ENCODE measurements at regions not wholly inside any gene's neighbourhood (a gene's known extent, or its start where the extent isn't known, plus 50 kb on each side); places are given as distances from the start of the nearest gene placed in this dataset.

DNA sequence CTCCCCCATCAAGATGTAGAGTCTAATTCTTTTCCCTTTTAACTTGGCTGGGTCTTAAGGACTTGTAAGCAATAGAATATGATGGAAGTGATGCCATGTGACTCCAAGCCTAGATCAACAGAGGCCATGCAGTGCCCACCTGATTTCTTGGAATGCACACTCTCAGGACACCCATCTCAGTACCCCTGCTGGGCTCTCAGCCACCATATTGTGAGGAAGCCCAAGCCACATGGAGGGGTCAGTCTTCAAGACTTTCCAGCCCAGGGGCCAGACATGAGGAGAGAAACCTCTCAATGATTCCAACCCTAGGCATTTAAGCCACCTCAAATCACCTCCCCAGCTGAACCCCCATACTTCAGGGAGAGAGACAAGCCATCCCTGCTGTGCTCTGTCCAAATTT is 62.2 kb upstream of the CARD11 start:
- no peak overlapping the region for H2BK120ac ChIP-seq (ENCODE audit: low read depth, low read length)
- H4K8ac ChIP-seq (ENCODE audit: low read length): no peak overlapping the region
- H4K91ac ChIP-seq (ENCODE audit: low read length): no peak overlapping the region
- H3K79me1 ChIP-seq (replicated peaks; ENCODE audit: low read length, poor library complexity, severe bottlenecking): no peaks in the 10 kb centered on the region
- H2AK5ac ChIP-seq (ENCODE audit: low read length, severe bottlenecking): no peak overlapping the region
- H2BK15ac ChIP-seq (ENCODE audit: low read depth, poor library complexity, severe bottlenecking): no peak overlapping the region
- no peak overlapping the region for H3K27ac ChIP-seq (ENCODE audit: low read length, poor library complexity, severe bottlenecking)
- no peak overlapping the region for H3K9ac ChIP-seq (ENCODE audit: low read length)
- no peak overlapping the region for H3K4me3 ChIP-seq (ENCODE audit: insufficient read depth in 1 of 2, low read depth in 1 of 2, low read length in 2 of 2)
- no peak overlapping the region for H3K4ac ChIP-seq (ENCODE audit: low read depth in 1 of 2, low read length in 2 of 2)
- H3K14ac ChIP-seq (ENCODE audit: low read length in 2 of 2): no peak overlapping the region
- H2AFZ ChIP-seq (ENCODE audit: low read depth, low read length): no peak overlapping the region
- no peak for DNase-seq
- H3K4me1 ChIP-seq (ENCODE audit: control insufficient read depth, insufficient read depth, low read depth, low read length): no peaks in the 10 kb centered on the region
- H2BK12ac ChIP-seq (ENCODE audit: low read length in 2 of 2): no peak overlapping the region
- peaks cover 9% of the 10 kb centered on the region for H3K9me3 ChIP-seq (ENCODE audit: control insufficient read depth, low read length)
- H2BK5ac ChIP-seq (ENCODE audit: low read depth, low read length, poor library complexity, severe bottlenecking): no peak overlapping the region
- peaks cover 4 to 21% of the 10 kb centered on the region in 2 experiments for H3K27me3 ChIP-seq (ENCODE audit: control insufficient read depth in 1 of 2, insufficient read depth in 1 of 2, low read length in 2 of 2)
- H3K18ac ChIP-seq (ENCODE audit: low read depth in 1 of 2, low read length in 2 of 2): no peak overlapping the region
- H3K36me3 ChIP-seq (ENCODE audit: control insufficient read depth in 1 of 2, insufficient read depth in 2 of 2, low read depth in 1 of 2, low read length in 2 of 2): no peaks in the 10 kb centered on the region
- peak overlapping the region in 1 of 2 experiments; percentile 42 for H3K23ac ChIP-seq (ENCODE audit: low read length in 2 of 2)
- H3K4me2 ChIP-seq (ENCODE audit: low read length, poor library complexity, severe bottlenecking): no peak overlapping the region

DNA sequence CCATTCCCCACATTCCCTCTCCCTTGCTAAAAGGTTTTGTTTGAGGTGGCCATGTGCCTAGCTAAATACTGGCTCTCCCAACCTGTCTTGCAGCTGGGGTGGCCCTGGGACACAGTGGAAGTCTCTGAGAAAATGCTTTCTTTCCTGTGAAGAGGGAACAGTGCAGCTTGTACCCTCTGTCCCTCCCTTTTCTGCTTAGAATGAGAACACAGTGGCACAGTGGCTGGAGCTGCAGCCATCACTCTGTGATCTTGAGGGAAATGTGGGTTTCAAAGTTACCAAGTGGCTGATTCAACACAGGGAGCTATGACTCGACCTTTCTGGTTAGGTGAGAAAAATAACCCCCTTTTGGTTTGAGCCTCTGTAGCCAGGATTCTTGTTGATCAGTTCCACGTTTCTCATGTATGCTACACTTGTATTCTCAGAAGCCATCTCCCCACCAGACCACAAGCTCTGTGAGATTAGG is 62.7 kb upstream of the CARD11 start:
- Histone ChIP-seq H3K79me1 (replicated peaks; ENCODE audit: low read length, poor library complexity, severe bottlenecking) (no peaks in the 10 kb centered on the region), H3K4me2 (ENCODE audit: low read length, poor library complexity, severe bottlenecking) (no peak overlapping the region), H3K9ac (ENCODE audit: low read length) (no peak overlapping the region), H4K8ac (ENCODE audit: low read length) (no peak overlapping the region), H2BK120ac (ENCODE audit: low read depth, low read length) (no peak overlapping the region), H3K4me1 (ENCODE audit: control insufficient read depth, insufficient read depth, low read depth, low read length) (no peaks in the 10 kb centered on the region), H3K14ac (ENCODE audit: low read length in 2 of 2) (no peak overlapping the region), H3K4ac (ENCODE audit: low read depth in 1 of 2, low read length in 2 of 2) (no peak overlapping the region), H2AK5ac (ENCODE audit: low read length, severe bottlenecking) (no peak overlapping the region), H3K18ac (ENCODE audit: low read depth in 1 of 2, low read length in 2 of 2) (no peak overlapping the region), H2BK12ac (ENCODE audit: low read length in 2 of 2) (no peak overlapping the region), H3K9me3 (ENCODE audit: control insufficient read depth, low read length) (peaks cover 9% of the 10 kb centered on the region), H2BK5ac (ENCODE audit: low read depth, low read length, poor library complexity, severe bottlenecking) (no peak overlapping the region), H3K23ac (ENCODE audit: low read length in 2 of 2) (no peak overlapping the region), H2BK15ac (ENCODE audit: low read depth, poor library complexity, severe bottlenecking) (no peak overlapping the region), H2AFZ (ENCODE audit: low read depth, low read length) (no peak overlapping the region), H3K27me3 (ENCODE audit: control insufficient read depth in 1 of 2, insufficient read depth in 1 of 2, low read length in 2 of 2) (peaks cover 4 to 21% of the 10 kb centered on the region in 2 experiments), H3K27ac (ENCODE audit: low read length, poor library complexity, severe bottlenecking) (no peak overlapping the region), H3K4me3 (ENCODE audit: insufficient read depth in 1 of 2, low read depth in 1 of 2, low read length in 2 of 2) (no peak overlapping the region), H4K91ac (ENCODE audit: low read length) (no peak overlapping the region), H3K36me3 (ENCODE audit: control insufficient read depth in 1 of 2, insufficient read depth in 2 of 2, low read depth in 1 of 2, low read length in 2 of 2) (no peaks in the 10 kb centered on the region)
- 57% methylated on average over 1 of the region's 2 CpGs for WGBS
- no peak for DNase-seq

DNA sequence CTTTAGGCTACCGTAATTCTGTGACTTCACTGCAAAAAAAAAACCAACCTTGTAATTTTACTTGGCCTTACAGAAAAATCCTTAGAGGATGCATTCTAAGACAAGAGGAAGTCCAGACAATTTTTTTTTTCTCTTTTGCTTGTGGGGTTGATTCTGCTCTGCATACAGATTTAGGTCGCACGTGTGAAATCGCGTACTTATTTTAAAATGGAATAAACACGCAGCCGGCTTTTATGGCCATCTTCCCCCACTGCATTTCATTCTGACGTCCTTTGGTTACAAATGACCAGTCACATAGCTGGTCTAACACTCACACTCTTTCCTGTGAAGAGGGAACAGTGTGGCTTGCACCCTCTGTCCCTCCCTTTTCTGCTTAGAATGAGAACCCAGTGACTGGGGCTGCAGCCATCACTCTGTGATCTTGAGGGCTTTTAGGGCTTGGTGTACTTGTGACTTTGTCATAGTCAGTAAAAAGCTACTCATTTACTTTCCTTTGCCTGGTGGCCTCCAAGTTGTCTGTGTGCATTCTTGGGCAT is 63.6 kb upstream of the CARD11 start:
- H2AFZ ChIP-seq (ENCODE audit: low read depth, low read length): no peak overlapping the region
- no peak overlapping the region for H3K14ac ChIP-seq (ENCODE audit: low read length in 2 of 2)
- H3K4me2 ChIP-seq (ENCODE audit: low read length, poor library complexity, severe bottlenecking): no peak overlapping the region
- DNase-seq: no peak
- no peak overlapping the region for H2BK120ac ChIP-seq (ENCODE audit: low read depth, low read length)
- no peak overlapping the region for H2BK5ac ChIP-seq (ENCODE audit: low read depth, low read length, poor library complexity, severe bottlenecking)
- H3K23ac ChIP-seq (ENCODE audit: low read length in 2 of 2): no peak overlapping the region
- H3K4me3 ChIP-seq (ENCODE audit: insufficient read depth in 1 of 2, low read depth in 1 of 2, low read length in 2 of 2): no peak overlapping the region
- H3K9ac ChIP-seq (ENCODE audit: low read length): no peak overlapping the region
- H2BK15ac ChIP-seq (ENCODE audit: low read depth, poor library complexity, severe bottlenecking): no peak overlapping the region
- peaks cover 4 to 21% of the 10 kb centered on the region in 2 experiments for H3K27me3 ChIP-seq (ENCODE audit: control insufficient read depth in 1 of 2, insufficient read depth in 1 of 2, low read length in 2 of 2)
- H3K4ac ChIP-seq (ENCODE audit: low read depth in 1 of 2, low read length in 2 of 2): no peak overlapping the region
- H3K4me1 ChIP-seq (ENCODE audit: control insufficient read depth, insufficient read depth, low read depth, low read length): no peaks in the 10 kb centered on the region
- peaks cover 9% of the 10 kb centered on the region for H3K9me3 ChIP-seq (ENCODE audit: control insufficient read depth, low read length)
- no peak overlapping the region for H4K8ac ChIP-seq (ENCODE audit: low read length)
- no peaks in the 10 kb centered on the region for H3K79me1 ChIP-seq (replicated peaks; ENCODE audit: low read length, poor library complexity, severe bottlenecking)
- H2BK12ac ChIP-seq (ENCODE audit: low read length in 2 of 2): no peak overlapping the region
- no peak overlapping the region for H4K91ac ChIP-seq (ENCODE audit: low read length)
- no peaks in the 10 kb centered on the region for H3K36me3 ChIP-seq (ENCODE audit: control insufficient read depth in 1 of 2, insufficient read depth in 2 of 2, low read depth in 1 of 2, low read length in 2 of 2)
- H2AK5ac ChIP-seq (ENCODE audit: low read length, severe bottlenecking): no peak overlapping the region
- no peak overlapping the region for H3K27ac ChIP-seq (ENCODE audit: low read length, poor library complexity, severe bottlenecking)
- H3K18ac ChIP-seq (ENCODE audit: low read depth in 1 of 2, low read length in 2 of 2): no peak overlapping the region
- 84% methylated on average over 8 of the region's 8 CpGs for WGBS

DNA sequence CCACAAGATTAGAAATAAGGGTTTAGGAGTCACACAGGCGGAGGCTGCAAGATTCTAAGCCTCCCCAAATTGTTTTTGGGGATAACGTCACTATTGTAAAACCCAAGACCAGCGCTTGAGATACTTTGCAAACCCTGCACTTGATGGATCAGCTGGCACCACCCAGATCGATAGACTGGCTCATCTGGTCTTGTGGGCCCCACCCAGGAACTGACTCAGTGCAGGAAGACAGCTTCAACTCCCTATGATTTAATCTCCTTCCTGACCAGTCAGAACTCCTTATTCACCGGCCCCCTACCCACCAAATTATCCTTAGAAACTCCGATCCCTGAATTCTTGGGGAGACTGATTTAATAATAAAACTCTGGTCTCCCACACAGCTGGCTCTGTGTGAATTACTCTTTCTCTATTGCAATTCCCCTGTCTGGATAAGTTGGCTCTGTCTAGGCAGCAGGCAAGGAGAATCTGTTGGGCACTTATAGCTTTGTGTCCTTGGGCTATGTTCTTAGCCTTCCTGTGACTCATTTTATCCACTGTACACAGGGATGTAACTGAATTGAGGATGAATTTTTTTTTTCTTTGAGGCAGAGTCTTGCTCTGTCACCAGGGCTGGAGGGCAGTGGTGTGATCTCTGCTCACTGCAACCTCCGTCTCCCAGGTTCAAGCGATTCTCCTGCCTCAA is 64.4 kb upstream of the CARD11 start:
- Histone ChIP-seq H3K4me2 (ENCODE audit: low read length, poor library complexity, severe bottlenecking) (no peak overlapping the region), H3K27me3 (ENCODE audit: control insufficient read depth in 1 of 2, insufficient read depth in 1 of 2, low read length in 2 of 2) (peaks cover 4 to 21% of the 10 kb centered on the region in 2 experiments), H2BK15ac (ENCODE audit: low read depth, poor library complexity, severe bottlenecking) (no peak overlapping the region), H3K14ac (ENCODE audit: low read length in 2 of 2) (no peak overlapping the region), H3K23ac (ENCODE audit: low read length in 2 of 2) (no peak overlapping the region), H3K79me1 (replicated peaks; ENCODE audit: low read length, poor library complexity, severe bottlenecking) (no peaks in the 10 kb centered on the region), H3K9me3 (ENCODE audit: control insufficient read depth, low read length) (peaks cover 9% of the 10 kb centered on the region), H3K9ac (ENCODE audit: low read length) (no peak overlapping the region), H3K18ac (ENCODE audit: low read depth in 1 of 2, low read length in 2 of 2) (no peak overlapping the region), H2BK120ac (ENCODE audit: low read depth, low read length) (no peak overlapping the region), H3K4me1 (ENCODE audit: control insufficient read depth, insufficient read depth, low read depth, low read length) (no peaks in the 10 kb centered on the region), H4K8ac (ENCODE audit: low read length) (no peak overlapping the region), H2BK12ac (ENCODE audit: low read length in 2 of 2) (no peak overlapping the region), H2AFZ (ENCODE audit: low read depth, low read length) (no peak overlapping the region), H3K4ac (ENCODE audit: low read depth in 1 of 2, low read length in 2 of 2) (no peak overlapping the region), H2AK5ac (ENCODE audit: low read length, severe bottlenecking) (no peak overlapping the region), H4K91ac (ENCODE audit: low read length) (no peak overlapping the region), H3K27ac (ENCODE audit: low read length, poor library complexity, severe bottlenecking) (no peak overlapping the region), H3K36me3 (ENCODE audit: control insufficient read depth in 1 of 2, insufficient read depth in 2 of 2, low read depth in 1 of 2, low read length in 2 of 2) (no peaks in the 10 kb centered on the region), H3K4me3 (ENCODE audit: insufficient read depth in 1 of 2, low read depth in 1 of 2, low read length in 2 of 2) (no peak overlapping the region), H2BK5ac (ENCODE audit: low read depth, low read length, poor library complexity, severe bottlenecking) (no peak overlapping the region)
- WGBS: 77% methylated on average over 8 of the region's 8 CpGs
- DNase-seq: no peak
